ENCODE measurements at regions not wholly inside any gene's neighbourhood (a gene's known extent, or its start where the extent isn't known, plus 50 kb on each side); places are given as distances from the start of the nearest gene placed in this dataset.
"Not testable (repeated sequence)": the region's sequence is repeated elsewhere in the genome, so short reads cannot be mapped to it uniquely, and the experiment has no call there.

- DNase-seq (ENCODE audit: low spot score), result peak; percentile 30
These were observed 953.3 kb downstream of the XPNPEP1 start for GRCh38 chr10:108970016-108970415.

GRCh38 chr10:108966411-108966810, 956.9 kb downstream of the XPNPEP1 start:
- no peak for DNase-seq (ENCODE audit: low spot score)

GRCh38 chr10:108966005-108966404, 957.3 kb downstream of the XPNPEP1 start:
- no peak for DNase-seq (ENCODE audit: low spot score)

GRCh38 chr10:108962172-108962571, 961.1 kb downstream of the XPNPEP1 start:
- no peak for DNase-seq (ENCODE audit: low spot score)

DNA sequence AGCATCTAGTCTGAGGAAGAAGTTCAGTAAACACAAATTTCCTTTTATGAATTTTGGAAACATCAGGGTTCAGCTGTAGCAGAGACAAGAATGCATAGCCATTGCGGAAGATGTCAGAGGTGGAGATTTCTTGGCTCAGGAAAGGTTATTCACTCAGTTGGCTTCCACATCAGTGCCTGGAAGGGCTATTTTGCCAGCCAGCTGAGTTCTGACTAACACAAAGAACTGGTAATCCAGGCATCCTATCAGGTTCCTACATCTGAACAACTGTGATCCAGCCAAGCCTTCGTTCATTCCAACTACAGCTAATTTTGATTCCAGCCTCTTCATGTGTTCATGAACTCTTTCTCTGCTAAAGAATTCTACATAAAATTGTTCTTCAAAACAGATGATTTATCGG, 965.6 kb downstream of the XPNPEP1 start:
- DNase-seq (ENCODE audit: low spot score), result peak; percentile 14

DNA sequence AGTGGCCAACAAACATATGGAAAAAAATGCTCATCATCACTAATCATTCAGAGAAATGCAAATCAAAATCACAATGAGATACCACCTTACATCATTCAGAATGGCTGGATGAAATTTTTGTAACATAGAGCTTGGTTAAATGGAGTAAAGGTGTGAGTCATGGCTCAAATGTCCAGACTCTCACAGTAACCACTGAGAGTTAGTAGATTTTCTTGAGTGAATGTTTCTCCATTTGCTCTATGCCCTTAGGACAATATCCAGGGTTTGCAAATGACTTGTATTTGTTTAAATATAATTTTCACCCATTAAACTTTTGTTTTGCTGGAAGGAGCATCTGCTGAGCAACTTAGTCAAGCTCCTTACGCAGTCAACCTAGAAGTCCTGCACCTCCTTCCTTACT, 967.2 kb downstream of the XPNPEP1 start:
- DNase-seq (ENCODE audit: low spot score), result no peak

DNA sequence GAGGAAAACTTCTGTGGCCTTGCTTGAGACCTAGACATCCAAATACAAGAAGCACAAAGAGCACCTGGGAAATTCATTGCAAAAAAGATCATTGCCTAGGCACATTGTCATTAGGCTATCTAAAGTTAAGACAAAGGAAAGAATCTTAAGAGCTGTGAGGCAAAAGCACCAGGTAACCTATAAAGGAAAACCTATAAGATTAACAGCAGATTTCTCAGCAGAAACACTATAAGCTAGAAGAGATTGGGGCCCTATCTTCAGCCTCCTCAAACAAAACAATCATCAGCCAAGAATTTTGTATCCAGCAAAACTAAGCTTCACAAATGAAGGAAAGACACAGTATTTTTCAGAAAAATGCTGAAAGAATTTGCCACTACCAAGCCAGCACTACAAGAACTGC, 1003.3 kb downstream of the XPNPEP1 start:
- not testable (repeated sequence) for DNase-seq (ENCODE audit: low spot score)

GRCh38 chr10:108913300-108913699, 1010.0 kb downstream of the XPNPEP1 start:
- no peak for DNase-seq (ENCODE audit: low spot score)

DNA sequence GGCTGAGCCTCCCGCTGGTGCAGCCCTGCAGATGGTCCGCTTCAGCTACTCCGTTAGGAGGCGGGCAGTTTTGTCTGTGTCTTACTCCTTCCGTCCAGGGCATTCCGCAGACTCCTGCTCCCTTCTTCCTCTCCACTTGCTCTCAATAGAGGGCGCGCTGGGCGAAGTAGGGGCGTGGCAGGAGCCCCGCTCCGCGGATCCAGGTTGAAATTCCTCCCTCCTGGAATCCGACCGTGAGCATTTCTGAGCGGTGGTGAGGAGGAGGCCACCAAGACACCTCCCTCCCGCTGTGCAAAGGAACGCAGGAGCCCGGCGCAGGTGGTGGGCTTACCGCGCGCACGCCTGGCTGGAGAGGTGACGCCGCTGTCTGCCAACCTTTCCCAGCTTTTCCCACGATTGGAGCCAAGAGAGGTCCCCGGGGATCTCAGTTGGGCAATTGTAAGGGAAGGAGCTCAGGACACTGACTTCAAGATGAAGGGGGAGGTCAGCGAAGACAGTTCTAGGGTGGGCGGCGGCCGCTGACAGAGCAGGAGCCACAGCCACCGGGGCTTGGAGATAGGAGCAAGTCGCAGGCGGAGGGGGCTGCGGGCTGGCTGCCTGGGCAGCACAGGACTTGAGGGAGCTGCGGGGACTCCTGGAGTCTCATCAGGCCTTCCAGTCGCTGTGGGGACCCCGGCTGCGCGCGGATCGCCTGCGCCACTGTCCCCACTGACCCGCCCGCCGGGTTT, 1011.3 kb downstream of the XPNPEP1 start:
- peak; percentile 74 for DNase-seq (ENCODE audit: low spot score)

DNA sequence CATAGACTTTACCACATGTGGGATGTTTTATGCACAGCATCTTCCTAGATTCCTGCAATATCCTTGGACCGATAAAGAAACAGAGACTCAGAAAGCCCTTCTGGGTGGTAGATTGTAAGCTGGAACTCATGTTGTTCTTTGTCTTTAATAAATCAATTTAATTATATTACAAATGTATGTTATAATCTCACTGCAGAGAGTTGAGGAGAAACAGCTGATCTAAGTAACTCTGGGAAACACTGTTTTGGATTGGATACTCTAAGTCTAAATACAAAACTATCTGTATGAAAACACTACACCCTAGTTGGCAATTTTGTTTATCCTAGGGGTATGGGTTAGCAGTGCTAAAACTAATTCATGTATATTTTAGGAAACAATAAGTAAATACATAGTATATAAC, 1015.2 kb downstream of the XPNPEP1 start:
- DNase-seq (ENCODE audit: low spot score), result no peak

DNA sequence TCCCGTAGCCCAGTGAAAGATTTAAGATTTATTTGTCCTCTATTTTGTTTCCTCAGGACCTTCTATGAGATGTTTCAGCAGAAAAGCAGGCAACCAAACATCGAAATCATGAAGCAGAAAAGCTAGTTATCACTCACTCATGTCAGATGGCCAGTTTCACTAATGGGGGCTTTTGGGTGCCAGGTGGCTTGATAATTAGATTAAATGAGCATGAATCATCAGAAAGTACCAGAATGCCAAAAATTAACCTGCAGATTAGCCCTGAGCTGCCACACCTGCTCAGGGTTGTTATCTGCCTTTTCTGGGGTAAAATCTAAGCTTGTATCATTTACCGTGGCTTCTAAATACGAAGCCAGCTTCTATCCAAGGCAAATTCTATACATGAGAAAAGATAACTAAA, 1017.5 kb downstream of the XPNPEP1 start:
- DNase-seq (ENCODE audit: low spot score), result no peak

DNA sequence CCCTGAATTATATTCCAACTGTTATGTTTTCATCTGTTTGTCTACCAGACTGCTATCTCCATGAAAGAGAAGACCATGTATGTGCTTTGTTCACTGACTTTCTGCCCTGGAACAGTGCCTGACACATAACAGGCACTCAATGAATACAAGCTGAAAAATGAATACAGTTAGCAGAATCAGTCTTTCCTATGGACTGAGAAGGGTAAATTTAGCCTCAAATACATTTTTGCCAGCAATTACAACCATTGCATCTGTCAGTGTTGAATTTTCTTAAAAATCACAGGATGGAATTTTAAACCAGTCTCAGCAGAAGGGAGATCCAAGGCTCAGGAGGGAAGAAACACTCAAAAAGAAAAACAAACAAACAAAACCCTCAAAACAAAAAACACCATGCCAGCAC, 1018.1 kb downstream of the XPNPEP1 start:
- DNase-seq (ENCODE audit: low spot score), result no peak

GRCh38 chr10:108904163-108904838, 1019.0 kb downstream of the XPNPEP1 start:
- no peak for DNase-seq (ENCODE audit: low spot score)

- DNase-seq (ENCODE audit: low spot score), result no peak
These were observed 1020.6 kb downstream of the XPNPEP1 start for GRCh38 chr10:108902619-108903285.

DNA sequence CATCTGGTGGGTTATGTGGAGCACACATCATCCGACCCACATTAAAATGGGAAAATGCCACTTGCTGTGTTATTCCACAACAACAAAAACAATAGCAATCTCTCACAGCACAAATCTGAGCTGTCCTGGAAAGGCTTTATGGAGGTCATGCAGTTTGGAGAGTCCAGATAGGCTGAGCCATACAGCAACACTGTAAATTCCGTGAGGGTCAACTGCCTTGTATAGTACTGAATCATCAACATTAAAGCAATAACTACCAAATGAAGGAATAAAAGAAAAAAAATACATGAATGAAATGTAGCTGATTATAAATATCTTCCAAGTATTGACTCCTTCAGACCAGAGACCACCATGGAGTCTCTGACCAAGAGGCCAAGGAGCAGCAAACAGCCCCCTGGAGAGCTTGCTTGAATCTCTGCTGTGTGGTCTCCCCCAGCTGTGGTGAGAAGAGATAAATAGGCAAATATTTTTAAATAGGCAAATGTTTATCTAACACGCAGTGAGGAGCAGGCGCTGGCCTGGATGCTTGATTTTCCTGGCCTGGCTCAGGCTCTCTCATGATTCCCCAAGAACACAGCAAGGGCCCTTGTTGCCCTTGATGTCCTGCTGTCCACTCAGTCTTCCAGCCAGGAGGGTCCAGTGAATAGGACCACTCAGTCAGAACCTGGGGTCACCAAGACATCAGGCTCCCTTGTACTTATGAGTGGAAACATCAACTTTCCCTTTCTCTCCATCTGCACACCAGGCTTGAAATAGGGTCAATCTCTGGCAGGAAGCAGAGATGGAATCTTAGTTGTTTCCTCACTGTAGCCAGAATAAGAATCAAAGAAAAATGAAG, 1021.3 kb downstream of the XPNPEP1 start:
- no peak for DNase-seq (ENCODE audit: low spot score)

DNA sequence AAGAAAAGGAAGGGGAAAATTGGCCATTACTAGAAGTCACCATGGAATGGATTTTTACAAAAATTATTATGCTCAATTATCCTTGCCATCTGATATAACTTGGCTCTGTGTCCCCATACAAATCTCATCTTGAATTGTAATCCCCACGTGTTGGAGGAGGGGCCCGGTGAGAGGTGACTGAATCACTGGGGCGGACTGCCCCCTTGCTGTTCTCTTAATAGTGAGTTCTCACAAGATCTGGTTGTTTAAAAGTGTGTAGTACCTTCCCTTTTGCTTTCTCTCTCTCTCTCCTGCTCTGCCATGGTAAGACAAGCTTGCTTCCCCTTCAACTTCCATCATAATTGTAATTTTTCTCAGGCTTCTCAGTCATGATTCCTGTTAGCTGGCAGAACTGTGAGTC, 1023.6 kb downstream of the XPNPEP1 start:
- DNase-seq (ENCODE audit: low spot score), result no peak

GRCh38 chr10:108894402-108895301, 1028.7 kb downstream of the XPNPEP1 start:
- no peak for DNase-seq (ENCODE audit: low spot score)

GRCh38 chr10:108877095-108877561, 1046.2 kb downstream of the XPNPEP1 start:
- DNase-seq (ENCODE audit: low spot score), result no peak

- no peak for DNase-seq (ENCODE audit: low spot score)
These were observed 1050.5 kb downstream of the XPNPEP1 start for GRCh38 chr10:108872854-108873253.

DNA sequence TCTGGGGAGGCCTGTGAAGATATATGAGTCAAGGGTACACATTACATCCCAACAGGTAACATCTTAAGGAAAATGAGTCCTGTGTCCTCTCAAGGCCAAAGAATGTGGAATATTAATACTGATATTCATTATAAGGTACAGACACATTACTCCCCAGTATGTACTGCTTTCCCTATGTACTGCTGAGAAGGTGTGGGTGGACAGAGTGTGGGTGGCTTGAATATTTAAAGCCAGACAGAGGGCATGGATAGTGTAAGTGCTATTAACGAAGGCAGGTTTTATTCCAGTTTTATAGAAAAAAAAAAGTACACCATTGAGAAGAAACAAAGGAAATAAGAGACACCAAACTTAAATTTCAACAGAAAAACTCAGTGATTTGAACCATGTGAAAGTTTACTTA, 1054.4 kb downstream of the XPNPEP1 start:
- DNase-seq (ENCODE audit: low spot score), result no peak

All from mucosa of gallbladder (tissue), 1 donor.